D721Med (cell line): ENCODE measurements at regions not wholly inside any gene's neighbourhood (a gene's known extent, or its start where the extent isn't known, plus 50 kb on each side); places are given as distances from the start of the nearest gene placed in this dataset.
"Not testable (repeated sequence)": the region's sequence is repeated elsewhere in the genome, so short reads cannot be mapped to it uniquely, and the experiment has no call there.

Experiments
- DNase-seq: peaks from one replicate; pipeline ENCODE4 v3.0.0; 2011; ENCODE audit warnings: low spot score; ENCODE audit not compliant: insufficient read length
- FAIRE-seq: peaks from 2 replicates; lab custom pipeline; 2011; peaks lifted over from hg19 to GRCh38; lab: Jason Lieb, UNC
- CTCF ChIP-seq: IDR thresholded peaks from 2 replicates; pipeline ENCODE4 v1.5.1; 2012; ENCODE audit warnings: mild to moderate bottlenecking, control low read depth; ENCODE audit not compliant: insufficient read depth; ENCODE audit errors: missing control alignments

DNA sequence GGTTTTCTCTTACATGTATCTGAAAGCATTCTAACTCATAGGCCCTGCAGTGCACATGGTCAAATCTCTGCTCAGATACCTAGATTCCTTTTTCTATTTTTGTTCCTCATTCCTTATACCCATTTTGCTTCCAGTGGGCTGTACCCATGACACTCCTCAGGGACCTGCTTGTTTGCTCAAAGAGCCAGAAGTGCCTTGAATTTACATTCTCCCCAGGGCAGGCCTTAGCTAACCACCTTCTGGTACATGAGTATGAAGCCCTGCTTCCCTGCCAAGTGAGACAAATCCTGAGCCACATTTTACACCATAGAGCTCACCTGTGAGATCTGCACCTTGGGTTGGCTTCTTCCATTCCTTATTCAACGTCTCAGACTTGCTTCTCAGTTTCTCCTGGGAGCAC, 326.6 kb upstream of the SASH1 start:
- DNase-seq (no peak), FAIRE-seq (no peak)
- TF ChIP-seq CTCF: no peak

GRCh38 chr6:148021165-148021564, 321.5 kb upstream of the SASH1 start:
- FAIRE-seq (no peak), DNase-seq (no peak)
- TF ChIP-seq CTCF: no peak

GRCh38 chr6:148021699-148022098, 320.9 kb upstream of the SASH1 start:
- DNase-seq (no peak), FAIRE-seq (no peak)
- no peak for TF ChIP-seq CTCF

GRCh38 chr6:148022279-148022678, 320.4 kb upstream of the SASH1 start:
- not testable (repeated sequence) for FAIRE-seq, DNase-seq

GRCh38 chr6:148027201-148027600, 315.4 kb upstream of the SASH1 start:
- TF ChIP-seq CTCF: no peak
- no peak for FAIRE-seq
- DNase-seq: no peak

GRCh38 chr6:148035806-148036390, 306.7 kb upstream of the SASH1 start:
- TF ChIP-seq CTCF: no peak
- FAIRE-seq: no peak
- DNase-seq: no peak

- no peak for FAIRE-seq
- no peak for DNase-seq
- TF ChIP-seq CTCF: no peak
Measured at GRCh38 chr6:148037496-148037895, 305.1 kb upstream of the SASH1 start.

DNA sequence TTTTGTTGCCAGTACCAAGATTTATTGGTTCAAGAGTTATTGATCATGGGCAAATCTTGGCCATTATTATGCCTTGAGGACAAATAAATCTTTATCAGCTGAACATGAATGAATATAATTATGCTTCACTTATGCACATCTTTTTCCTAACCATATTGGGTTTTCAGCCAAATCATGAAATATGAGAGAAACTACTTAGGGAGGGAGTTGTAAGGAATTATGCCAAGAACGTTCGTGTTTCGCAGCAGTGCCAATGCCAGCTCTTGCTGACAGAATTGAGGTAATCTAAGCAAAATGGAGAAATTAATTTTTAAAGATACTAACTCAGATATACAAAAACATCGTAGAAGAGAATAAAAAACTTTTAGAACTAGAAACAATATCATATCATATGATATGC, 301.1 kb upstream of the SASH1 start:
- DNase-seq (no peak), FAIRE-seq (no peak)
- TF ChIP-seq CTCF: no peak
